ENCODE measurements at regions not wholly inside any gene's neighbourhood (a gene's known extent, or its start where the extent isn't known, plus 50 kb on each side); places are given as distances from the start of the nearest gene placed in this dataset.

DNA sequence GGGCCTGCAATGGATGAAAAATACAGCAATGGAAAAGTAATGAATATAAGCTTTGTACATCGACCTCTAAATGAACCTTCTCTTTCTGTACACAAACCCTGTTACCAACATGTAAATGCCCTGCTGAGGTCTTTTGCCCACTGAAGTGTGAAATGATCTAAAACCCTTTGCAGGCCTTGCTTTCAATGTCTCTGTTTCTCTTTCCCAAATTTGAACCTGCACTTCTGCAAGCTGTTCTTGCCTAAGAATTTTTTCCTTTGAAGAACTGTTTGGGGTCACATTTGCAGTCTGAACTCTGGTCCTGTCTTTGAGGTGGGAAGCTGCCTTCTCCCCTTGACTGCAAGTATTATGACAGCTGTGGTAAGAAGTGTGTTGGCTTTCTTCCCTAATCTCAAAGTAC is 1237.1 kb downstream of the FAM181B start:
- TF ChIP-seq EZH2 (IDR thresholded peaks at IDR 0.05; ENCODE audit: borderline replicate concordance, low read length): no peak
- TF ChIP-seq, protein P1, sequence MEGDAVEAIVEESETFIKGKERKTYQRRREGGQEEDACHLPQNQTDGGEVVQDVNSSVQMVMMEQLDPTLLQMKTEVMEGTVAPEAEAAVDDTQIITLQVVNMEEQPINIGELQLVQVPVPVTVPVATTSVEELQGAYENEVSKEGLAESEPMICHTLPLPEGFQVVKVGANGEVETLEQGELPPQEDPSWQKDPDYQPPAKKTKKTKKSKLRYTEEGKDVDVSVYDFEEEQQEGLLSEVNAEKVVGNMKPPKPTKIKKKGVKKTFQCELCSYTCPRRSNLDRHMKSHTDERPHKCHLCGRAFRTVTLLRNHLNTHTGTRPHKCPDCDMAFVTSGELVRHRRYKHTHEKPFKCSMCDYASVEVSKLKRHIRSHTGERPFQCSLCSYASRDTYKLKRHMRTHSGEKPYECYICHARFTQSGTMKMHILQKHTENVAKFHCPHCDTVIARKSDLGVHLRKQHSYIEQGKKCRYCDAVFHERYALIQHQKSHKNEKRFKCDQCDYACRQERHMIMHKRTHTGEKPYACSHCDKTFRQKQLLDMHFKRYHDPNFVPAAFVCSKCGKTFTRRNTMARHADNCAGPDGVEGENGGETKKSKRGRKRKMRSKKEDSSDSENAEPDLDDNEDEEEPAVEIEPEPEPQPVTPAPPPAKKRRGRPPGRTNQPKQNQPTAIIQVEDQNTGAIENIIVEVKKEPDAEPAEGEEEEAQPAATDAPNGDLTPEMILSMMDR (conservative IDR thresholded peaks at IDR 0.05 in 1 of 2, IDR thresholded peaks at IDR 0.05 in 1 of 2; ENCODE audit: extremely low read depth in 1 of 2, insufficient read depth in 1 of 2, low read depth in 1 of 2, low read length in 2 of 2): no peak

Measured in mammary epithelial cell (primary cell).